Liver (tissue), 7 donors: ENCODE measurements at regions not wholly inside any gene's neighbourhood (a gene's known extent, or its start where the extent isn't known, plus 50 kb on each side); places are given as distances from the start of the nearest gene placed in this dataset.

Experiments used
- DNase-seq: peaks from one replicate; pipeline ENCODE4 v3.0.0-alpha.2; 2017; ENCODE audit warnings: low spot score
- H3K27ac ChIP-seq, 2 donors: one replicate each; pipeline ENCODE4 v1.7.0; 2013; ENCODE audit warnings: inconsistent platforms in 2 of 2, low read length in 2 of 2, control low read depth in 1 of 2, low read depth in 1 of 2, mild to moderate bottlenecking in 1 of 2
- H3K27me3 ChIP-seq, 4 donors: one replicate each; pipeline versions ENCODE4 v1.6.1 to v1.7.0; 2013; ENCODE audit warnings: low read length in 3 of 4, inconsistent platforms in 1 of 4, mild to moderate bottlenecking in 1 of 4, moderate library complexity in 1 of 4; ENCODE audit not compliant: control insufficient read depth in 4 of 4, insufficient read depth in 4 of 4
- H3K36me3 ChIP-seq, 4 donors: one replicate each; pipeline versions ENCODE4 v1.6.1 to v1.7.0; 2013; ENCODE audit warnings: low read length in 3 of 4, mild to moderate bottlenecking in 3 of 4, low read depth in 1 of 4, moderate library complexity in 1 of 4; ENCODE audit not compliant: control insufficient read depth in 4 of 4, insufficient read depth in 3 of 4
- H3K4me1 ChIP-seq, 4 donors: one replicate each; pipeline versions ENCODE4 v1.6.1 to v1.7.0; 2013; ENCODE audit warnings: low read length in 3 of 4, mild to moderate bottlenecking in 3 of 4, moderate library complexity in 1 of 4; ENCODE audit not compliant: control insufficient read depth in 4 of 4, insufficient read depth in 4 of 4
- H3K4me3 ChIP-seq, 3 donors: one replicate each; pipeline versions ENCODE4 v1.6.1 to v1.7.0; 2013; ENCODE audit warnings: low read length in 3 of 3, control low read depth in 1 of 3, low read depth in 1 of 3, mild to moderate bottlenecking in 1 of 3
- H3K9ac ChIP-seq, 2 donors: one replicate each; pipeline ENCODE4 v1.7.0; 2013; ENCODE audit warnings: low read length in 2 of 2, mild to moderate bottlenecking in 2 of 2, moderate library complexity in 2 of 2, control low read depth in 1 of 2, low read depth in 1 of 2
- H3K9me3 ChIP-seq, 4 donors: one replicate each; pipeline versions ENCODE4 v1.6.1 to v1.7.0; 2013; ENCODE audit warnings: low read length in 3 of 4; ENCODE audit not compliant: control insufficient read depth in 4 of 4
- FOXA1 ChIP-seq: IDR thresholded peaks from 2 replicates; pipeline ENCODE4 v1.6.1; 2016; ENCODE audit warnings: antibody characterized with exemption
- GABPA ChIP-seq, 2 donors: IDR thresholded peaks in 1 of 2; conservative IDR thresholded peaks in 1 of 2; 2 replicates each; pipeline ENCODE4 v1.6.1; 2016; ENCODE audit warnings: antibody characterized with exemption in 2 of 2, mild to moderate bottlenecking in 1 of 2, moderate library complexity in 1 of 2
- HNF4A ChIP-seq, 2 donors: conservative IDR thresholded peaks; 2 replicates each; pipeline ENCODE4 v1.6.1; 2016; ENCODE audit warnings: antibody characterized with exemption in 2 of 2, mild to moderate bottlenecking in 2 of 2
- HNF4G ChIP-seq: IDR thresholded peaks from 2 replicates; pipeline ENCODE4 v1.6.1; 2016; ENCODE audit warnings: antibody characterized with exemption
- JUND ChIP-seq, 2 donors: IDR thresholded peaks; 2 replicates each; pipeline ENCODE4 v1.6.1; 2016; ENCODE audit warnings: antibody characterized with exemption in 2 of 2
- NR2F2 ChIP-seq: IDR thresholded peaks from 2 replicates; pipeline ENCODE4 v1.6.1; 2016; ENCODE audit warnings: antibody characterized with exemption
- RAD21 ChIP-seq, 2 donors: IDR thresholded peaks; 2 replicates each; pipeline ENCODE4 v1.6.1; 2016; ENCODE audit warnings: antibody characterized with exemption in 2 of 2, mild to moderate bottlenecking in 2 of 2
- SP1 ChIP-seq: IDR thresholded peaks from 2 replicates; pipeline ENCODE4 v1.6.1; 2018; ENCODE audit warnings: antibody characterized with exemption, mild to moderate bottlenecking
- TAF1 ChIP-seq: conservative IDR thresholded peaks from 2 replicates; pipeline ENCODE4 v1.6.1; 2016; ENCODE audit warnings: antibody characterized with exemption, mild to moderate bottlenecking
- YY1 ChIP-seq: IDR thresholded peaks from 2 replicates; pipeline ENCODE4 v1.6.1; 2016; ENCODE audit warnings: antibody characterized with exemption, mild to moderate bottlenecking
- WGBS: extraction: QIAGEN DNeasy Blood & Tissue Kit; methylation state at CpG from one replicate; pipeline ENCODE4 v1.1.7; 2013; 5-methylcytosine and 5-hydroxymethylcytosine counted together
- TF ChIP-seq, protein P1 (sequence below): IDR thresholded peaks from 2 replicates; pipeline ENCODE4 v1.6.1; 2016; ENCODE audit warnings: antibody characterized with exemption, mild to moderate bottlenecking
- TF ChIP-seq, protein P2 (sequence below): IDR thresholded peaks from 2 replicates; pipeline ENCODE4 v1.6.1; 2016; ENCODE audit warnings: antibody characterized with exemption
- TF ChIP-seq, protein P3 (sequence below): IDR thresholded peaks from 2 replicates; pipeline ENCODE4 v1.6.1; 2016; ENCODE audit warnings: antibody characterized with exemption
- donor health status: healthy.
- donor health status: healthy.
- donor health status: healthy.
- donor health status: healthy.

DNA sequence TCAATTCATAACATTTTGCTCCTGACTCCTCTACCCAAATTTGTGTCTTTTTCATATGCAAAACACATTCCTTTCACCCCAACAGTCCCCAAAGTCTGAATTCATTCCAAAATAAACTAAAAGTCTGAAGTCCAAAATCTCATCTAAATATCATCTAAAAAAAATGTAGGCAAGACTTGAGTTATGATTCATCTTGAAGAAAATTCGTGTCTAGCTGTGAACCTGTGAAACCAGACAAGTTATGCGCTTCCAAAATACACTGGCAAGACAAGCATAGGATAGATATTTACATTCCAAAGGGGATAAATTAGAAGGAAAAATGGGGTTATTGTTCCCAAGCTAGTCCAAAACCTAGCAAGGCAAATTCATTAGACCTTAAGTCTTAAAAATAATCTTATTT, 1302.0 kb upstream of the GBE1 start:
- H3K27ac ChIP-seq, result no peak overlapping the region
- H3K27me3 ChIP-seq, result no peaks in the 10 kb centered on the region
- no peaks in the 10 kb centered on the region for H3K36me3 ChIP-seq
- H3K9ac ChIP-seq, result no peak overlapping the region
- H3K9me3 ChIP-seq, result no peaks in the 10 kb centered on the region
- WGBS, result 73% methylated on average over 2 of the region's 2 CpGs
- H3K4me3 ChIP-seq, result no peak overlapping the region
- H3K4me1 ChIP-seq, result no peaks in the 10 kb centered on the region
- no peak for DNase-seq
- TF ChIP-seq SP1, result no peak
- TF ChIP-seq HNF4G, result no peak
- TF ChIP-seq, protein P1, sequence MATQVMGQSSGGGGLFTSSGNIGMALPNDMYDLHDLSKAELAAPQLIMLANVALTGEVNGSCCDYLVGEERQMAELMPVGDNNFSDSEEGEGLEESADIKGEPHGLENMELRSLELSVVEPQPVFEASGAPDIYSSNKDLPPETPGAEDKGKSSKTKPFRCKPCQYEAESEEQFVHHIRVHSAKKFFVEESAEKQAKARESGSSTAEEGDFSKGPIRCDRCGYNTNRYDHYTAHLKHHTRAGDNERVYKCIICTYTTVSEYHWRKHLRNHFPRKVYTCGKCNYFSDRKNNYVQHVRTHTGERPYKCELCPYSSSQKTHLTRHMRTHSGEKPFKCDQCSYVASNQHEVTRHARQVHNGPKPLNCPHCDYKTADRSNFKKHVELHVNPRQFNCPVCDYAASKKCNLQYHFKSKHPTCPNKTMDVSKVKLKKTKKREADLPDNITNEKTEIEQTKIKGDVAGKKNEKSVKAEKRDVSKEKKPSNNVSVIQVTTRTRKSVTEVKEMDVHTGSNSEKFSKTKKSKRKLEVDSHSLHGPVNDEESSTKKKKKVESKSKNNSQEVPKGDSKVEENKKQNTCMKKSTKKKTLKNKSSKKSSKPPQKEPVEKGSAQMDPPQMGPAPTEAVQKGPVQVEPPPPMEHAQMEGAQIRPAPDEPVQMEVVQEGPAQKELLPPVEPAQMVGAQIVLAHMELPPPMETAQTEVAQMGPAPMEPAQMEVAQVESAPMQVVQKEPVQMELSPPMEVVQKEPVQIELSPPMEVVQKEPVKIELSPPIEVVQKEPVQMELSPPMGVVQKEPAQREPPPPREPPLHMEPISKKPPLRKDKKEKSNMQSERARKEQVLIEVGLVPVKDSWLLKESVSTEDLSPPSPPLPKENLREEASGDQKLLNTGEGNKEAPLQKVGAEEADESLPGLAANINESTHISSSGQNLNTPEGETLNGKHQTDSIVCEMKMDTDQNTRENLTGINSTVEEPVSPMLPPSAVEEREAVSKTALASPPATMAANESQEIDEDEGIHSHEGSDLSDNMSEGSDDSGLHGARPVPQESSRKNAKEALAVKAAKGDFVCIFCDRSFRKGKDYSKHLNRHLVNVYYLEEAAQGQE, result no peak
- TF ChIP-seq NR2F2, result no peak
- no peak for TF ChIP-seq HNF4A (conservative IDR thresholded peaks at IDR 0.05)

DNA sequence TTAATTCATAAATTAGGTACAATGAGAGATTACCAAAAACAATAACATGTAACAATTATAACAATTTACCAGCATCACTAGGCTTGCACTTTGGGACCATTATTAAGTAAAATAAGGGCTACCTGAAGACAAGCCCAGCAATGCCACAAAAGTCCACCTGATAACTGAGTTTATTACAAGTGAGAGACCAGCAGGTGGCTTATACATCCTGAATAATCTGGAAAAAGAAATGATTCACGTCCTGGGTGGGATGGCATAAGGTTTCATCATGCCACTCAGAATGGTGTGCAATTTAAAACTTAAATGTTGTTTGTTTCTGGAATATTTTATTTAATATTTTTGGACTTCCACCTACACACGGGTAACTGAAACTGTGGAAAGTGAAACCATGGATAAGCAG, 1287.1 kb upstream of the GBE1 start:
- H3K4me1 ChIP-seq, result no peaks in the 10 kb centered on the region
- 36% methylated on average over 2 of the region's 2 CpGs for WGBS
- H3K4me3 ChIP-seq, result no peak overlapping the region
- no peak overlapping the region for H3K27ac ChIP-seq
- no peak overlapping the region for H3K9ac ChIP-seq
- no peaks in the 10 kb centered on the region for H3K9me3 ChIP-seq
- H3K27me3 ChIP-seq, result no peaks in the 10 kb centered on the region
- TF ChIP-seq HNF4G, result no peak
- TF ChIP-seq RAD21 (IDR thresholded peaks at IDR 0.05), result peak in 1 of 2 donors; percentile 61
- no peak for DNase-seq
- no peaks in the 10 kb centered on the region for H3K36me3 ChIP-seq

DNA sequence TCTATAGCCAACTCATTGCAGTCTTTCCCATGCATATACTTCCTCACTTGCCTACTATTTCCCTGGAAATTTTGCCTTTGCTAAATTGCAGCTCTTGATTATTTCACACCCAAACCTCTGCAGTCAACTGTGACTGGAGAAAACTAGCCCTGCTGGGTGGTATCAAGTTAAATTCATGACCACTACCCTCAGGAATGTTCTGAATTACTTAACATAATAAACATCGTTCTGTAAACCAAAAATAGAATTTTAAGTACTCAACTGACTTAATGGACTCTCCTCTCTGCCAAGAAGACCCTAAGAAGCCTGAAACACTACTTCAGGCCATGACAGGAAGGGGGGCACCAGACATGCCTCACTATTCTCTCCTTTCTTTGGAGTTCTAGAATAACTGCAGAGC, 1278.0 kb upstream of the GBE1 start:
- no peaks in the 10 kb centered on the region for H3K9me3 ChIP-seq
- H3K4me3 ChIP-seq, result no peak overlapping the region
- H3K36me3 ChIP-seq, result no peaks in the 10 kb centered on the region
- DNase-seq, result no peak
- no peaks in the 10 kb centered on the region for H3K4me1 ChIP-seq
- WGBS, result 68% methylated on average over 1 of the region's 1 CpG
- no peak overlapping the region for H3K9ac ChIP-seq
- TF ChIP-seq SP1, result no peak
- TF ChIP-seq, protein P2, sequence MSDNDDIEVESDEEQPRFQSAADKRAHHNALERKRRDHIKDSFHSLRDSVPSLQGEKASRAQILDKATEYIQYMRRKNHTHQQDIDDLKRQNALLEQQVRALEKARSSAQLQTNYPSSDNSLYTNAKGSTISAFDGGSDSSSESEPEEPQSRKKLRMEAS, result no peak
- no peak for TF ChIP-seq TAF1
- no peak for TF ChIP-seq HNF4G
- TF ChIP-seq YY1, result no peak
- no peak overlapping the region for H3K27ac ChIP-seq
- no peaks in the 10 kb centered on the region for H3K27me3 ChIP-seq

DNA sequence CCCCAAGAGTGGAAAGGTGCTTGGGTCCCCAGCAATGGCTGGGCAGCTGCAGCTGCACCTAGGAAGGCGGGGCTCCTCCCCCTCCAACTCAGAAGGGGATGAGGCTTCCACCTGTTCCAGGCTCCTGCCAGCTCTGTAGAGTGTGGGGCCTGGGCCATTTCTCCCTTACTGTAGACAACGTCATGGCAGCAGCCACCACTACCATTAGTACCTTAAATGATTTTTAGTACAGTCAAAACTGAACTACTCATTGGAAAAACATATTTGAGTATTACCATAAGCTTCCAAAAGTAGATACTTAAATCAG, 1274.2 kb upstream of the GBE1 start:
- H3K4me1 ChIP-seq, result peaks cover 0 to 4% (median 0%) of the 10 kb centered on the region in 4 donors
- no peak overlapping the region for H3K27ac ChIP-seq
- TF ChIP-seq NR2F2, result no peak
- TF ChIP-seq RAD21 (IDR thresholded peaks at IDR 0.05), result no peak
- no peak for TF ChIP-seq HNF4G
- no peak for TF ChIP-seq TAF1
- TF ChIP-seq GABPA (IDR thresholded peaks at IDR 0.05 in 1 of 2, conservative IDR thresholded peaks at IDR 0.05 in 1 of 2), result no peak
- no peak for TF ChIP-seq FOXA1
- TF ChIP-seq, protein P1, result no peak
- no peak for TF ChIP-seq JUND (IDR thresholded peaks at IDR 0.05)
- TF ChIP-seq, protein P3, sequence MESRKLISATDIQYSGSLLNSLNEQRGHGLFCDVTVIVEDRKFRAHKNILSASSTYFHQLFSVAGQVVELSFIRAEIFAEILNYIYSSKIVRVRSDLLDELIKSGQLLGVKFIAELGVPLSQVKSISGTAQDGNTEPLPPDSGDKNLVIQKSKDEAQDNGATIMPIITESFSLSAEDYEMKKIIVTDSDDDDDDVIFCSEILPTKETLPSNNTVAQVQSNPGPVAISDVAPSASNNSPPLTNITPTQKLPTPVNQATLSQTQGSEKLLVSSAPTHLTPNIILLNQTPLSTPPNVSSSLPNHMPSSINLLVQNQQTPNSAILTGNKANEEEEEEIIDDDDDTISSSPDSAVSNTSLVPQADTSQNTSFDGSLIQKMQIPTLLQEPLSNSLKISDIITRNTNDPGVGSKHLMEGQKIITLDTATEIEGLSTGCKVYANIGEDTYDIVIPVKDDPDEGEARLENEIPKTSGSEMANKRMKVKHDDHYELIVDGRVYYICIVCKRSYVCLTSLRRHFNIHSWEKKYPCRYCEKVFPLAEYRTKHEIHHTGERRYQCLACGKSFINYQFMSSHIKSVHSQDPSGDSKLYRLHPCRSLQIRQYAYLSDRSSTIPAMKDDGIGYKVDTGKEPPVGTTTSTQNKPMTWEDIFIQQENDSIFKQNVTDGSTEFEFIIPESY, result no peak
- TF ChIP-seq, protein P2, result no peak
- WGBS, result 81% methylated on average over 2 of the region's 2 CpGs
- no peaks in the 10 kb centered on the region for H3K9me3 ChIP-seq
- no peaks in the 10 kb centered on the region for H3K27me3 ChIP-seq
- no peak overlapping the region for H3K4me3 ChIP-seq
- no peak for DNase-seq
- H3K9ac ChIP-seq, result no peak overlapping the region
- H3K36me3 ChIP-seq, result no peaks in the 10 kb centered on the region
